ENCODE measurements at regions not wholly inside any gene's neighbourhood (a gene's known extent, or its start where the extent isn't known, plus 50 kb on each side); places are given as distances from the start of the nearest gene placed in this dataset.
A peak's percentile ranks its signal among the peaks of the same experiment; 100 is the strongest.

- Histone ChIP-seq H3K36me3 (ENCODE audit: control insufficient read depth in 1 of 2, insufficient read depth in 2 of 2, low read length in 1 of 2) (no peaks in the 10 kb centered on the region), H3K9me3 (ENCODE audit: control insufficient read depth, low read length) (no peaks in the 10 kb centered on the region), H3K4me1 (ENCODE audit: control insufficient read depth in 1 of 2, insufficient read depth in 2 of 2, low read length in 2 of 2) (no peaks in the 10 kb centered on the region), H3K27me3 (ENCODE audit: control insufficient read depth in 1 of 2, insufficient read depth in 2 of 2, low read length in 1 of 2) (no peaks in the 10 kb centered on the region), H3K4me3 (ENCODE audit: low read length in 2 of 2) (no peak overlapping the region), H3K27ac (ENCODE audit: low read depth in 1 of 2, low read length in 2 of 2) (no peak overlapping the region)
- intact Hi-C loops (cut with DNase I) = no loop called here
- ATAC-seq (ENCODE audit: low FRiP score) (no peak), DNase-seq (no peak)
- WGBS, 2 donors = 80 to 84% methylated on average over 8 of the region's 8 CpGs
These were observed 205.7 kb downstream of the GAS1 start for GRCh38 chr9:86741311-86742208.

- no peak overlapping the region for H3K27ac ChIP-seq (ENCODE audit: low read depth in 1 of 2, low read length in 2 of 2)
- H3K4me1 ChIP-seq (ENCODE audit: control insufficient read depth in 1 of 2, insufficient read depth in 2 of 2, low read length in 2 of 2) = peaks cover 0 to 5% of the 10 kb centered on the region in 2 donors
- no peaks in the 10 kb centered on the region for H3K36me3 ChIP-seq (ENCODE audit: control insufficient read depth in 1 of 2, insufficient read depth in 2 of 2, low read length in 1 of 2)
- ATAC-seq (ENCODE audit: low FRiP score) (no peak), DNase-seq (no peak)
- H3K9me3 ChIP-seq (ENCODE audit: control insufficient read depth, low read length) = no peaks in the 10 kb centered on the region
- WGBS, 2 donors = 96 to 98% methylated on average over 6 of the region's 6 CpGs
- intact Hi-C loops (cut with DNase I) = loop anchor here in 1 of 2 donors (10.0 kb wide), 1 partner anchor 209 kb away; the partner anchor contains the start of gene GAS1
- no peak overlapping the region for H3K4me3 ChIP-seq (ENCODE audit: low read length in 2 of 2)
- H3K27me3 ChIP-seq (ENCODE audit: control insufficient read depth in 1 of 2, insufficient read depth in 2 of 2, low read length in 1 of 2) = no peaks in the 10 kb centered on the region
These were observed 211.4 kb downstream of the GAS1 start for GRCh38 chr9:86735772-86736458.

- DNase-seq = no peak
- peaks cover 0 to 5% of the 10 kb centered on the region in 2 donors for H3K4me1 ChIP-seq (ENCODE audit: control insufficient read depth in 1 of 2, insufficient read depth in 2 of 2, low read length in 2 of 2)
- intact Hi-C loops (cut with DNase I) = loop anchor here in 1 of 2 donors (10.0 kb wide), 1 partner anchor 210 kb away; the partner anchor contains the start of gene GAS1
- no peak for ATAC-seq (ENCODE audit: low FRiP score)
- no peaks in the 10 kb centered on the region for H3K9me3 ChIP-seq (ENCODE audit: control insufficient read depth, low read length)
- H3K27ac ChIP-seq (ENCODE audit: low read depth in 1 of 2, low read length in 2 of 2) = no peak overlapping the region
- H3K36me3 ChIP-seq (ENCODE audit: control insufficient read depth in 1 of 2, insufficient read depth in 2 of 2, low read length in 1 of 2) = no peaks in the 10 kb centered on the region
- no peaks in the 10 kb centered on the region for H3K27me3 ChIP-seq (ENCODE audit: control insufficient read depth in 1 of 2, insufficient read depth in 2 of 2, low read length in 1 of 2)
- H3K4me3 ChIP-seq (ENCODE audit: low read length in 2 of 2) = no peak overlapping the region
- WGBS, 2 donors = 93 to 94% methylated on average over 1 of the region's 1 CpG
These were observed 212.5 kb downstream of the GAS1 start for GRCh38 chr9:86734771-86735170.

- H3K36me3 ChIP-seq (ENCODE audit: control insufficient read depth in 1 of 2, insufficient read depth in 2 of 2, low read length in 1 of 2) = no peaks in the 10 kb centered on the region
- ATAC-seq (ENCODE audit: low FRiP score) (peak; percentile 57), DNase-seq (peak in 1 of 2 donors; percentile 66)
- H3K4me1 ChIP-seq (ENCODE audit: control insufficient read depth in 1 of 2, insufficient read depth in 2 of 2, low read length in 2 of 2) = peaks cover 0 to 5% of the 10 kb centered on the region in 2 donors
- no peaks in the 10 kb centered on the region for H3K27me3 ChIP-seq (ENCODE audit: control insufficient read depth in 1 of 2, insufficient read depth in 2 of 2, low read length in 1 of 2)
- H3K27ac ChIP-seq (ENCODE audit: low read depth in 1 of 2, low read length in 2 of 2) = no peak overlapping the region
- 45 to 48% methylated on average over 6 of the region's 6 CpGs for WGBS, 2 donors
- intact Hi-C loops (cut with DNase I) = loop anchor here in 1 of 2 donors (10.0 kb wide), 1 partner anchor 211 kb away; the partner anchor contains the start of gene GAS1
- H3K4me3 ChIP-seq (ENCODE audit: low read length in 2 of 2) = no peak overlapping the region
- no peaks in the 10 kb centered on the region for H3K9me3 ChIP-seq (ENCODE audit: control insufficient read depth, low read length)
These were observed 213.4 kb downstream of the GAS1 start for GRCh38 chr9:86733929-86734328.

GRCh38 chr9:86732514-86733171 lies 214.7 kb downstream of the GAS1 start:
- no peak overlapping the region for H3K27ac ChIP-seq (ENCODE audit: low read depth in 1 of 2, low read length in 2 of 2)
- H3K27me3 ChIP-seq (ENCODE audit: control insufficient read depth in 1 of 2, insufficient read depth in 2 of 2, low read length in 1 of 2) = no peaks in the 10 kb centered on the region
- H3K4me1 ChIP-seq (ENCODE audit: control insufficient read depth in 1 of 2, insufficient read depth in 2 of 2, low read length in 2 of 2) = peaks cover 0 to 5% of the 10 kb centered on the region in 2 donors
- 61 to 69% methylated on average over 6 of the region's 6 CpGs for WGBS, 2 donors
- DNase-seq (no peak), ATAC-seq (ENCODE audit: low FRiP score) (peak; percentile 80)
- intact Hi-C loops (cut with DNase I) = loop anchor here in 1 of 2 donors (10.0 kb wide), 1 partner anchor 212 kb away; the partner anchor contains the start of gene GAS1
- no peak overlapping the region for H3K4me3 ChIP-seq (ENCODE audit: low read length in 2 of 2)
- H3K9me3 ChIP-seq (ENCODE audit: control insufficient read depth, low read length) = no peaks in the 10 kb centered on the region
- H3K36me3 ChIP-seq (ENCODE audit: control insufficient read depth in 1 of 2, insufficient read depth in 2 of 2, low read length in 1 of 2) = no peaks in the 10 kb centered on the region

GRCh38 chr9:86731511-86732063 lies 215.7 kb downstream of the GAS1 start:
- peak; percentile 72 for ATAC-seq (ENCODE audit: low FRiP score)

GRCh38 chr9:86730163-86730928 lies 217.0 kb downstream of the GAS1 start:
- intact Hi-C loops (cut with DNase I) = loop anchor here in 1 of 2 donors (10.0 kb wide), 1 partner anchor 214 kb away; the partner anchor contains the start of gene GAS1
- H3K9me3 ChIP-seq (ENCODE audit: control insufficient read depth, low read length) = no peaks in the 10 kb centered on the region
- no peaks in the 10 kb centered on the region for H3K36me3 ChIP-seq (ENCODE audit: control insufficient read depth in 1 of 2, insufficient read depth in 2 of 2, low read length in 1 of 2)
- peaks cover 0 to 5% of the 10 kb centered on the region in 2 donors for H3K4me1 ChIP-seq (ENCODE audit: control insufficient read depth in 1 of 2, insufficient read depth in 2 of 2, low read length in 2 of 2)
- no peak overlapping the region for H3K4me3 ChIP-seq (ENCODE audit: low read length in 2 of 2)
- no peak overlapping the region for H3K27ac ChIP-seq (ENCODE audit: low read depth in 1 of 2, low read length in 2 of 2)
- no peak for DNase-seq
- no peak for ATAC-seq (ENCODE audit: low FRiP score)
- no peaks in the 10 kb centered on the region for H3K27me3 ChIP-seq (ENCODE audit: control insufficient read depth in 1 of 2, insufficient read depth in 2 of 2, low read length in 1 of 2)
- 83 to 97% methylated on average over 6 of the region's 6 CpGs for WGBS, 2 donors

More at GRCh38 chr9:86731511-86732063, 215.7 kb downstream of the GAS1 start:
- H3K27ac ChIP-seq (ENCODE audit: low read depth in 1 of 2, low read length in 2 of 2) = no peak overlapping the region
- H3K4me1 ChIP-seq (ENCODE audit: control insufficient read depth in 1 of 2, insufficient read depth in 2 of 2, low read length in 2 of 2) = peaks cover 0 to 5% of the 10 kb centered on the region in 2 donors
- H3K36me3 ChIP-seq (ENCODE audit: control insufficient read depth in 1 of 2, insufficient read depth in 2 of 2, low read length in 1 of 2) = no peaks in the 10 kb centered on the region
- H3K4me3 ChIP-seq (ENCODE audit: low read length in 2 of 2) = no peak overlapping the region
- no peaks in the 10 kb centered on the region for H3K27me3 ChIP-seq (ENCODE audit: control insufficient read depth in 1 of 2, insufficient read depth in 2 of 2, low read length in 1 of 2)
- WGBS, 2 donors = 1 to 2% methylated on average over 2 of the region's 2 CpGs
- intact Hi-C loops (cut with DNase I) = loop anchor here in 1 of 2 donors (10.0 kb wide), 1 partner anchor 213 kb away; the partner anchor contains the start of gene GAS1
- DNase-seq = no peak
- H3K9me3 ChIP-seq (ENCODE audit: control insufficient read depth, low read length) = no peaks in the 10 kb centered on the region
